OCI-LY1 (cell line): ENCODE measurements at regions not wholly inside any gene's neighbourhood (a gene's known extent, or its start where the extent isn't known, plus 50 kb on each side); places are given as distances from the start of the nearest gene placed in this dataset.

Experiments used
- H2AFZ ChIP-seq: fragments of 200-600 bp; sonication (generic), shearing (Covaris generic); 2 replicates; pipeline ENCODE4 v1.6.0; 2014; ENCODE audit warnings: antibody characterized with exemption, mild to moderate bottlenecking, low read length
- H3F3A ChIP-seq: fragments of 200-600 bp; sonication (generic), shearing (Covaris generic); 2 replicates; pipeline ENCODE4 v1.6.0; 2014; ENCODE audit warnings: mild to moderate bottlenecking, antibody characterized with exemption, low read length, moderate library complexity; ENCODE audit not compliant: insufficient read depth
- H3K27ac ChIP-seq: fragments of 200-600 bp; sonication (generic); 2 replicates; pipeline ENCODE4 v1.5.1; 2014; ENCODE audit warnings: low read length, mixed run types, mild to moderate bottlenecking, low read depth; ENCODE audit not compliant: poor library complexity, severe bottlenecking
- H3K27me3 ChIP-seq: fragments of 200-600 bp; sonication (generic); 2 replicates; pipeline ENCODE4 v1.6.0; 2014; ENCODE audit warnings: antibody characterized with exemption, mild to moderate bottlenecking, low read length, moderate library complexity; ENCODE audit not compliant: insufficient read depth
- H3K36me3 ChIP-seq: fragments of 200-600 bp; sonication (generic); 2 replicates; pipeline ENCODE4 v1.6.1; 2014; ENCODE audit warnings: mild to moderate bottlenecking, antibody characterized with exemption, low read length, moderate library complexity, mixed read lengths; ENCODE audit not compliant: insufficient read depth
- H3K4me1 ChIP-seq: fragments of 200-600 bp; sonication (generic); 2 replicates; pipeline ENCODE4 v1.5.1; 2014; ENCODE audit warnings: mild to moderate bottlenecking, low read length, moderate library complexity; ENCODE audit not compliant: insufficient read depth, severe bottlenecking
- H3K4me2 ChIP-seq: fragments of 200-600 bp; sonication (generic), shearing (Covaris generic); 2 replicates; pipeline ENCODE4 v1.6.1; 2014; ENCODE audit warnings: low read length
- H3K4me3 ChIP-seq: fragments of 200-600 bp; sonication (generic); 2 replicates; pipeline ENCODE4 v1.5.1; 2014; ENCODE audit warnings: low read length, low read depth, mild to moderate bottlenecking, mixed read lengths; ENCODE audit not compliant: poor library complexity, severe bottlenecking
- H3K79me2 ChIP-seq: fragments of 200-600 bp; shearing (Covaris generic); 2 replicates; pipeline ENCODE4 v1.6.1; 2016; ENCODE audit warnings: mixed run types, low read length, mixed read lengths; ENCODE audit not compliant: insufficient read depth
- H3K9ac ChIP-seq: fragments of 200-600 bp; sonication (generic), shearing (Covaris generic); 2 replicates; pipeline ENCODE4 v1.6.1; 2014; ENCODE audit warnings: mild to moderate bottlenecking, low read length, mixed read lengths
- H3K9me2 ChIP-seq: fragments of 200-600 bp; sonication (generic), shearing (Covaris generic); 2 replicates; pipeline ENCODE4 v1.6.1; 2014; ENCODE audit warnings: low read depth, mild to moderate bottlenecking, low read length, mixed read lengths
- H3K9me3 ChIP-seq: fragments of 200-600 bp; shearing (Covaris generic); 2 replicates; pipeline ENCODE4 v1.6.1; 2014; ENCODE audit warnings: low read length, mixed read lengths
- H4K20me1 ChIP-seq: fragments of 200-600 bp; sonication (generic), shearing (Covaris generic); 2 replicates; pipeline ENCODE4 v1.6.0; 2016; ENCODE audit warnings: mild to moderate bottlenecking, low read length; ENCODE audit not compliant: insufficient read depth
- CTCF ChIP-seq: fragments of 200-600 bp; sonication (generic), shearing (Covaris generic); IDR thresholded peaks from 2 replicates; pipeline ENCODE4 v1.5.1; 2017; ENCODE audit warnings: mild to moderate bottlenecking, antibody characterized with exemption, low read length, moderate library complexity, mixed read lengths
- EZH2 ChIP-seq: fragments of 200-600 bp; sonication (generic), shearing (Covaris generic); IDR thresholded peaks from 2 replicates; pipeline ENCODE4 v1.8.0; 2017; ENCODE audit warnings: borderline replicate concordance, mixed run types, mild to moderate bottlenecking, antibody characterized with exemption, low read length, moderate library complexity, mixed read lengths

- Histone ChIP-seq H3K9me2 (no peaks in the 10 kb centered on the region), H3K27ac (no peak overlapping the region), H4K20me1 (no peaks in the 10 kb centered on the region; the same call in 1 of the 2 replicates), H3K4me2 (no peak overlapping the region), H3K9ac (no peak overlapping the region), H3K27me3 (no peaks in the 10 kb centered on the region), H3K79me2 (no peaks in the 10 kb centered on the region), H3K4me3 (no peak overlapping the region), H3F3A (no peaks in the 10 kb centered on the region), H3K36me3 (no peaks in the 10 kb centered on the region), H2AFZ (no peak overlapping the region), H3K4me1 (no peaks in the 10 kb centered on the region), H3K9me3 (no peaks in the 10 kb centered on the region)
- TF ChIP-seq EZH2: no peak
- no peak for TF ChIP-seq CTCF
Measured at GRCh38 chr3:4099607-4100006, 203.6 kb upstream of the SETMAR start.

GRCh38 chr3:4107430-4107829 lies 195.7 kb upstream of the SETMAR start:
- no peak overlapping the region for H3K4me3 ChIP-seq
- H3K9ac ChIP-seq: no peak overlapping the region
- H3K9me2 ChIP-seq: no peaks in the 10 kb centered on the region
- no peaks in the 10 kb centered on the region for H3K9me3 ChIP-seq
- H2AFZ ChIP-seq: no peak overlapping the region
- H3K4me2 ChIP-seq: no peak overlapping the region
- no peak overlapping the region for H3K27ac ChIP-seq
- TF ChIP-seq CTCF (no peak), EZH2 (no peak)
- no peaks in the 10 kb centered on the region for H3K36me3 ChIP-seq
- H4K20me1 ChIP-seq: no peaks in the 10 kb centered on the region
- H3K27me3 ChIP-seq: no peaks in the 10 kb centered on the region
- no peaks in the 10 kb centered on the region for H3K79me2 ChIP-seq
- no peaks in the 10 kb centered on the region for H3K4me1 ChIP-seq
- no peaks in the 10 kb centered on the region for H3F3A ChIP-seq

GRCh38 chr3:4113811-4114522 lies 189.2 kb upstream of the SETMAR start:
- H4K20me1 ChIP-seq: no peaks in the 10 kb centered on the region
- no peaks in the 10 kb centered on the region for H3K4me1 ChIP-seq
- H3K27ac ChIP-seq: no peak overlapping the region
- no peak overlapping the region for H3K9ac ChIP-seq
- TF ChIP-seq CTCF (no peak), EZH2 (no peak)
- H3K9me3 ChIP-seq: no peaks in the 10 kb centered on the region
- H2AFZ ChIP-seq: no peak overlapping the region
- no peaks in the 10 kb centered on the region for H3F3A ChIP-seq
- no peak overlapping the region for H3K4me2 ChIP-seq
- no peaks in the 10 kb centered on the region for H3K79me2 ChIP-seq
- H3K36me3 ChIP-seq: no peaks in the 10 kb centered on the region
- no peaks in the 10 kb centered on the region for H3K9me2 ChIP-seq
- H3K27me3 ChIP-seq: no peaks in the 10 kb centered on the region
- no peak overlapping the region for H3K4me3 ChIP-seq
